Activated T-cell treated with anti-CD3 and anti-CD28 coated beads, Interleukin-2, amount 50 U/mL, for 72 hours (primary cell): ENCODE measurements at regions not wholly inside any gene's neighbourhood (a gene's known extent, or its start where the extent isn't known, plus 50 kb on each side); places are given as distances from the start of the nearest gene placed in this dataset.
A peak's percentile ranks its signal among the peaks of the same experiment; 100 is the strongest.

Source experiments
- ATAC-seq, 2 donors: fragments of 150-1000 bp; cut with Tn5 transposase; replicated peaks in 1 of 2; 2 replicates each; pipeline ENCODE4 v1.10.0; 2021; ENCODE audit warnings: moderate library complexity in 2 of 2, mild to moderate bottlenecking in 1 of 2
- DNase-seq, 2 donors: peaks; one replicate each; pipeline ENCODE4 v3.0.0; 2021 to 2022; ENCODE audit warnings: mixed read lengths in 1 of 2
- H3K27ac Mint-ChIP-seq: one replicate; pipeline ENCODE4 v1.8.0; 2022; ENCODE audit warnings: mild to moderate bottlenecking, moderate library complexity, mixed read lengths
- H3K27me3 Mint-ChIP-seq: one replicate; pipeline ENCODE4 v1.8.0; 2022; ENCODE audit warnings: low read depth, mixed read lengths
- H3K36me3 Mint-ChIP-seq, 2 donors: one replicate each; pipeline ENCODE4 v1.8.0; 2022; ENCODE audit warnings: mixed read lengths in 2 of 2, mild to moderate bottlenecking in 1 of 2; ENCODE audit not compliant: insufficient read depth in 2 of 2
- H3K4me1 Mint-ChIP-seq: one replicate; pipeline ENCODE4 v1.8.0; 2022; ENCODE audit warnings: low read depth, mixed read lengths
- H3K4me3 Mint-ChIP-seq, 2 donors: one replicate each; pipeline ENCODE4 v1.8.0; 2022; ENCODE audit warnings: mild to moderate bottlenecking in 2 of 2, mixed read lengths in 2 of 2, moderate library complexity in 2 of 2
- H3K9me3 Mint-ChIP-seq, 2 donors: one replicate each; pipeline ENCODE4 v1.8.0; 2022; ENCODE audit warnings: mixed read lengths in 2 of 2

GRCh38 chr20:43809206-43809819 lies 82.5 kb upstream of the GTSF1L start:
- no peak overlapping the region for H3K4me3 Mint-ChIP-seq
- DNase-seq (no peak), ATAC-seq (no peak)
- no peak overlapping the region for H3K27ac Mint-ChIP-seq
- H3K36me3 Mint-ChIP-seq, result peaks cover 12 to 34% of the 10 kb centered on the region in 2 donors
- peaks cover 21% of the 10 kb centered on the region for H3K27me3 Mint-ChIP-seq
- H3K4me1 Mint-ChIP-seq, result no peaks in the 10 kb centered on the region
- peaks cover 21 to 23% of the 10 kb centered on the region in 2 donors for H3K9me3 Mint-ChIP-seq

GRCh38 chr20:43804781-43805180 lies 78.0 kb upstream of the GTSF1L start:
- H3K4me1 Mint-ChIP-seq, result peaks cover 10% of the 10 kb centered on the region
- H3K27me3 Mint-ChIP-seq, result peaks cover 16% of the 10 kb centered on the region
- DNase-seq (no peak), ATAC-seq (no peak)
- peaks cover 7 to 23% of the 10 kb centered on the region in 2 donors for H3K36me3 Mint-ChIP-seq
- H3K9me3 Mint-ChIP-seq, result peaks cover 11 to 17% of the 10 kb centered on the region in 2 donors
- H3K27ac Mint-ChIP-seq, result no peak overlapping the region
- no peak overlapping the region for H3K4me3 Mint-ChIP-seq

GRCh38 chr20:43803276-43803675 lies 76.5 kb upstream of the GTSF1L start:
- Mint-ChIP-seq H3K36me3 (peaks cover 3 to 14% of the 10 kb centered on the region in 2 donors), H3K27me3 (peaks cover 17% of the 10 kb centered on the region), H3K4me3 (no peak overlapping the region), H3K9me3 (peaks cover 8 to 13% of the 10 kb centered on the region in 2 donors), H3K27ac (no peak overlapping the region), H3K4me1 (peaks cover 16% of the 10 kb centered on the region)
- ATAC-seq (no peak), DNase-seq (no peak)

- ATAC-seq (no peak), DNase-seq (no peak)
- no peak overlapping the region for H3K4me3 Mint-ChIP-seq
These were observed 73.4 kb upstream of the GTSF1L start for GRCh38 chr20:43800186-43800585.

GRCh38 chr20:43799741-43800140 lies 72.9 kb upstream of the GTSF1L start:
- no peak for DNase-seq
- Mint-ChIP-seq H3K36me3 (peaks cover 2 to 3% of the 10 kb centered on the region in 2 donors), H3K27ac (peak overlapping the region; percentile 25), H3K4me3 (no peak overlapping the region), H3K27me3 (peaks cover 17% of the 10 kb centered on the region), H3K4me1 (peaks cover 16% of the 10 kb centered on the region), H3K9me3 (peaks cover 6 to 7% of the 10 kb centered on the region in 2 donors)
- no peak for ATAC-seq

More at GRCh38 chr20:43800186-43800585, 73.4 kb upstream of the GTSF1L start:
- H3K9me3 Mint-ChIP-seq, result peaks cover 6 to 7% of the 10 kb centered on the region in 2 donors
- peaks cover 2 to 7% of the 10 kb centered on the region in 2 donors for H3K36me3 Mint-ChIP-seq
- peaks cover 15% of the 10 kb centered on the region for H3K27me3 Mint-ChIP-seq
- H3K27ac Mint-ChIP-seq, result peak overlapping the region; percentile 25
- peaks cover 16% of the 10 kb centered on the region for H3K4me1 Mint-ChIP-seq

- H3K9me3 Mint-ChIP-seq, result peaks cover 6 to 7% of the 10 kb centered on the region in 2 donors
- DNase-seq (no peak), ATAC-seq (peak in 1 of 2 donors; percentile 33)
- H3K27me3 Mint-ChIP-seq, result peaks cover 17% of the 10 kb centered on the region
- H3K36me3 Mint-ChIP-seq, result peaks cover 0 to 2% of the 10 kb centered on the region in 2 donors
- H3K4me3 Mint-ChIP-seq, result no peak overlapping the region
- peaks cover 16% of the 10 kb centered on the region for H3K4me1 Mint-ChIP-seq
- no peak overlapping the region for H3K27ac Mint-ChIP-seq
These were observed 72.4 kb upstream of the GTSF1L start for GRCh38 chr20:43799150-43799711.

- H3K4me1 Mint-ChIP-seq, result peaks cover 16% of the 10 kb centered on the region
- peaks cover 17% of the 10 kb centered on the region for H3K27me3 Mint-ChIP-seq
- ATAC-seq (no peak), DNase-seq (no peak)
- H3K36me3 Mint-ChIP-seq, result peaks cover 0 to under 1% of the 10 kb centered on the region in 2 donors
- peaks cover 4 to 6% of the 10 kb centered on the region in 2 donors for H3K9me3 Mint-ChIP-seq
- H3K27ac Mint-ChIP-seq, result no peak overlapping the region
- no peak overlapping the region for H3K4me3 Mint-ChIP-seq
These were observed 71.7 kb upstream of the GTSF1L start for GRCh38 chr20:43798291-43799149.

- ATAC-seq (no peak), DNase-seq (no peak)
- peaks cover 7% of the 10 kb centered on the region for H3K4me1 Mint-ChIP-seq
- H3K27me3 Mint-ChIP-seq, result peaks cover 21% of the 10 kb centered on the region
- H3K27ac Mint-ChIP-seq, result no peak overlapping the region
- peaks cover 8 to 11% of the 10 kb centered on the region in 2 donors for H3K36me3 Mint-ChIP-seq
- H3K9me3 Mint-ChIP-seq, result peaks cover 7 to 9% of the 10 kb centered on the region in 2 donors
- H3K4me3 Mint-ChIP-seq, result no peak overlapping the region
These were observed 67.5 kb upstream of the GTSF1L start for GRCh38 chr20:43794326-43794725.

GRCh38 chr20:43789593-43789992 lies 62.8 kb upstream of the GTSF1L start:
- DNase-seq, result no peak
- Mint-ChIP-seq H3K4me3 (no peak overlapping the region), H3K4me1 (peaks cover 12% of the 10 kb centered on the region), H3K9me3 (peaks cover 8 to 9% of the 10 kb centered on the region in 2 donors), H3K36me3 (peaks cover 8 to 11% of the 10 kb centered on the region in 2 donors), H3K27me3 (peaks cover 21% of the 10 kb centered on the region), H3K27ac (peak overlapping the region; percentile 35)
- peak; percentile 58 to 75 for ATAC-seq

- peak in 1 of 2 donors; percentile 56 for ATAC-seq
- Mint-ChIP-seq H3K27ac (no peak overlapping the region), H3K4me3 (peak overlapping the region in 1 of 2 donors; percentile 44), H3K27me3 (peaks cover 19% of the 10 kb centered on the region), H3K36me3 (peaks cover 7 to 10% of the 10 kb centered on the region in 2 donors), H3K4me1 (peaks cover 12% of the 10 kb centered on the region), H3K9me3 (peaks cover 9% of the 10 kb centered on the region in 2 donors)
- DNase-seq, result no peak
These were observed 61.1 kb upstream of the GTSF1L start for GRCh38 chr20:43787937-43788336.

- H3K9me3 Mint-ChIP-seq, result peaks cover under 1 to 6% of the 10 kb centered on the region in 2 donors
- DNase-seq (no peak), ATAC-seq (no peak)
- H3K27ac Mint-ChIP-seq, result no peak overlapping the region
- H3K4me1 Mint-ChIP-seq, result peaks cover 16% of the 10 kb centered on the region
- no peak overlapping the region for H3K4me3 Mint-ChIP-seq
- peaks cover 9% of the 10 kb centered on the region for H3K27me3 Mint-ChIP-seq
- peaks cover under 1 to 3% of the 10 kb centered on the region in 2 donors for H3K36me3 Mint-ChIP-seq
These were observed 60.1 kb upstream of the GTSF1L start for GRCh38 chr20:43786885-43787284.

GRCh38 chr20:43781215-43781614 lies 54.4 kb upstream of the GTSF1L start:
- ATAC-seq, result peak in 1 of 2 donors; percentile 35
- H3K4me3 Mint-ChIP-seq, result no peak overlapping the region

GRCh38 chr20:43778375-43778774 lies 51.6 kb upstream of the GTSF1L start:
- peaks cover 10 to 13% of the 10 kb centered on the region in 2 donors for H3K9me3 Mint-ChIP-seq
- peaks cover 28% of the 10 kb centered on the region for H3K27me3 Mint-ChIP-seq
- peaks cover 10 to 20% of the 10 kb centered on the region in 2 donors for H3K36me3 Mint-ChIP-seq
- no peak for ATAC-seq
- peaks cover 12% of the 10 kb centered on the region for H3K4me1 Mint-ChIP-seq
- no peak overlapping the region for H3K4me3 Mint-ChIP-seq
- no peak overlapping the region for H3K27ac Mint-ChIP-seq
- no peak for DNase-seq

More at GRCh38 chr20:43781215-43781614, 54.4 kb upstream of the GTSF1L start:
- Mint-ChIP-seq H3K4me1 (peaks cover 7% of the 10 kb centered on the region), H3K27me3 (peaks cover 16% of the 10 kb centered on the region), H3K27ac (no peak overlapping the region), H3K36me3 (peaks cover 10 to 19% of the 10 kb centered on the region in 2 donors), H3K9me3 (peaks cover 10 to 11% of the 10 kb centered on the region in 2 donors)
- no peak for DNase-seq
